ENCODE measurements at regions not wholly inside any gene's neighbourhood (a gene's known extent, or its start where the extent isn't known, plus 50 kb on each side); places are given as distances from the start of the nearest gene placed in this dataset.

DNA sequence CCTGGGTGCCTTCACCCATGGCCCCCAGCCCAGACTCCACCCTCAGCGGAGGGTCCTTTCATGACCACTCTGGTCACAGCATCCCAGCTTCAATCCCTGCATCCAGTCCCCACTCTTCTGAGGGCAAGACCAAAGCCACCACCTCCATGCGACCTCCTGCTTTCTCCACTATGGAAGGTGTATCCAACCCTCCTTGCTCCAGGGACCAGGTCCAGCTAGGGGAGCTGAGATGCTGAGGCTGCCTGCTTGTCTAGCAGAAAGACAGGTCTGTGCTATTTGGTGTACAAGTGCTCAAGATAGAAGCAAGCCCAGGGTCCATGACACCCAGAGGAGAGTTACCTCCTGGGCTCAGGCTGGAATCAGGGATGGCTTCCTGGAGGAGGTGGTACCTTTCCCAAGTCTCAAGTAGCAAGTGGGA lies 73.8 kb upstream of the RAB6C start:
- 93% methylated on average over 2 of the region's 2 CpGs for WGBS
- no peaks in the 10 kb centered on the region for H3K36me3 ChIP-seq
- H3K27me3 ChIP-seq (replicated peaks; ENCODE audit: insufficient read depth): no peaks in the 10 kb centered on the region
- no peaks in the 10 kb centered on the region for H3K9me3 ChIP-seq
- H3K4me1 ChIP-seq (replicated peaks): no peaks in the 10 kb centered on the region
- no peak overlapping the region for H3K4me3 ChIP-seq
- H3K27ac ChIP-seq: no peak overlapping the region
- intact Hi-C loops (cut with DNase I): no loop called here
- no peak for TF ChIP-seq CTCF (IDR thresholded peaks at IDR 0.05)
- no peak for TF ChIP-seq POLR2AphosphoS5 (IDR thresholded peaks at IDR 0.05)
- TF ChIP-seq POLR2A (IDR thresholded peaks at IDR 0.05): no peak
- no peak for DNase-seq (ENCODE audit: low spot score)

DNA sequence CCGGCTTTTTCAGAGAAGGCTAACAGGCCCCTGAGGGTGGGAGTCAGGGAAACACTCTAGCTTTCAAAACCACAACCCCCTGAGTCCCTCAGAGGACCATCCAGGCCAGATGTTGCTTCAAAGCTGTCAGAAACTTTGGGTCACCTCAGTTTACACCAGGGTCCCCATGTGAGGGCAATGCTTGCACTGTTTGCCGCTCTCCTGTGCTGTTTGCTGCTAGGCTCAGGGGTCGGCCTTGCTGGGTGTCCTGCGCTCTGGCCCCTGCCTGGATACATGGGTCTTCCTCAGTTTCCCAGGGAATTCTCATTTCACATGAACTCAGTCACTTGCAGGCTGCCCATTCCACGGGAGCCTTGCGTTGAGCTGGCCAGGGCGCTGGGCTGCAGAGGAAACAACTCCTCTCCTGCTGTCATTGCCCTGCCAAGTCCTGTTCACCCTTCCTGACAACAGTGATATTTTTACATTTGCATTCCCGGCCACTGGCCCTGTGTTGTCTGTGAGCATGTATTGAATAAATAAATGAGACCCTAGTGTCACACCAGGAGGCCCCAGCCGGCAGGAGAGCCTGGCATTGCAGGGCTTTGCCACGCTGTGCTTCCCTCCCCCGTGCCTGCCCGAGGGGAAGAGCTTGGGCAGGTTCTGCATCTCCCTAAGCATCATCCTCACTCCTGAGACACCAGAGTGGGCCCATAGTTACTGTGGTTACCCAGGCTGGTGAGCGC lies 73.2 kb upstream of the RAB6C start:
- no peak overlapping the region for H3K4me3 ChIP-seq
- H3K9me3 ChIP-seq: no peaks in the 10 kb centered on the region
- 80% methylated on average over 13 of the region's 13 CpGs for WGBS
- H3K4me1 ChIP-seq (replicated peaks): no peaks in the 10 kb centered on the region
- no peaks in the 10 kb centered on the region for H3K36me3 ChIP-seq
- H3K27ac ChIP-seq: no peak overlapping the region
- DNase-seq (ENCODE audit: low spot score): no peak
- intact Hi-C loops (cut with DNase I): no loop called here
- TF ChIP-seq POLR2AphosphoS5 (IDR thresholded peaks at IDR 0.05) (no peak), CTCF (IDR thresholded peaks at IDR 0.05) (no peak), POLR2A (IDR thresholded peaks at IDR 0.05) (no peak)
- H3K27me3 ChIP-seq (replicated peaks; ENCODE audit: insufficient read depth): no peaks in the 10 kb centered on the region

GRCh38 chr2:129906861-129907235 lies 72.6 kb upstream of the RAB6C start:
- Histone ChIP-seq H3K4me3 (no peak overlapping the region), H3K9me3 (no peaks in the 10 kb centered on the region), H3K27ac (no peak overlapping the region), H3K4me1 (replicated peaks) (no peaks in the 10 kb centered on the region), H3K27me3 (replicated peaks; ENCODE audit: insufficient read depth) (no peaks in the 10 kb centered on the region), H3K36me3 (no peaks in the 10 kb centered on the region)
- WGBS: 55% methylated on average over 11 of the region's 11 CpGs
- DNase-seq (ENCODE audit: low spot score): no peak
- intact Hi-C loops (cut with DNase I): no loop called here
- TF ChIP-seq POLR2AphosphoS5 (IDR thresholded peaks at IDR 0.05) (no peak), CTCF (IDR thresholded peaks at IDR 0.05) (no peak), POLR2A (IDR thresholded peaks at IDR 0.05) (no peak)

GRCh38 chr2:129907256-129907998 lies 72.0 kb upstream of the RAB6C start:
- Histone ChIP-seq H3K27ac (no peak overlapping the region), H3K27me3 (replicated peaks; ENCODE audit: insufficient read depth) (no peaks in the 10 kb centered on the region), H3K4me3 (no peak overlapping the region), H3K4me1 (replicated peaks) (no peaks in the 10 kb centered on the region), H3K36me3 (no peaks in the 10 kb centered on the region), H3K9me3 (no peaks in the 10 kb centered on the region)
- intact Hi-C loops (cut with DNase I): no loop called here
- WGBS: 82% methylated on average over 13 of the region's 13 CpGs
- TF ChIP-seq POLR2A (IDR thresholded peaks at IDR 0.05): no peak
- TF ChIP-seq CTCF (IDR thresholded peaks at IDR 0.05): no peak
- TF ChIP-seq POLR2AphosphoS5 (IDR thresholded peaks at IDR 0.05): no peak
- no peak for DNase-seq (ENCODE audit: low spot score)

Data from prostate gland (tissue), 2 donors.